ENCODE measurements at regions not wholly inside any gene's neighbourhood (a gene's known extent, or its start where the extent isn't known, plus 50 kb on each side); places are given as distances from the start of the nearest gene placed in this dataset.

DNA sequence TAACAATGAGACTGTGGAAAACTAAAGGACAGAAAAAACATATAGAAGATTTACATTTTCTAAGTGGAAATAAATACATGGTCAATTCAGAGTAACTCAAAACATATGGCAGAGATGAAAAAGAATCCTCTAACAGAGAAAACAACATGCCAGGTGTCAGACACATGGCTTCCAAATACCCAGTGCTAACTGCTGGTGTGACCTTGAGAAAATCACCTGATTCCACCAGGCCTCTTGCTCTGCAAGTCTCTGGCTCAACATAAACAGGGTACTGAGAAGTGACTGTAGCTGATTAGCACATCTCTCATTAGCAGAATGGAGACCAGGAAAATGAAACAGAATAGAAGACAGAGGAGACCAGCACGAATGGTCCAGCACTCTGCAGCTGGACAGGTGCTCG is 210.8 kb downstream of the HNMT start:
- Histone ChIP-seq H3K4me1 (no peaks in the 10 kb centered on the region), H3K27me3 (no peaks in the 10 kb centered on the region), H3K27ac (no peak overlapping the region), H3K4me3 (no peak overlapping the region), H3K9me3 (no peaks in the 10 kb centered on the region), H3K36me3 (no peaks in the 10 kb centered on the region)
- 88 to 100% methylated on average over 2 of the region's 2 CpGs for WGBS, 2 donors (ENCODE audit: low coverage in 1 of 2)
- intact Hi-C loops (cut with DNase I; ENCODE audit: low total_unique reads) = no loop called here
- TF ChIP-seq EP300 (IDR thresholded peaks at IDR 0.05; ENCODE audit: low read depth) (no peak), POLR2AphosphoS5 (IDR thresholded peaks at IDR 0.05) (no peak), POLR2A (IDR thresholded peaks at IDR 0.05) (no peak)
- TF ChIP-seq, protein P1, sequence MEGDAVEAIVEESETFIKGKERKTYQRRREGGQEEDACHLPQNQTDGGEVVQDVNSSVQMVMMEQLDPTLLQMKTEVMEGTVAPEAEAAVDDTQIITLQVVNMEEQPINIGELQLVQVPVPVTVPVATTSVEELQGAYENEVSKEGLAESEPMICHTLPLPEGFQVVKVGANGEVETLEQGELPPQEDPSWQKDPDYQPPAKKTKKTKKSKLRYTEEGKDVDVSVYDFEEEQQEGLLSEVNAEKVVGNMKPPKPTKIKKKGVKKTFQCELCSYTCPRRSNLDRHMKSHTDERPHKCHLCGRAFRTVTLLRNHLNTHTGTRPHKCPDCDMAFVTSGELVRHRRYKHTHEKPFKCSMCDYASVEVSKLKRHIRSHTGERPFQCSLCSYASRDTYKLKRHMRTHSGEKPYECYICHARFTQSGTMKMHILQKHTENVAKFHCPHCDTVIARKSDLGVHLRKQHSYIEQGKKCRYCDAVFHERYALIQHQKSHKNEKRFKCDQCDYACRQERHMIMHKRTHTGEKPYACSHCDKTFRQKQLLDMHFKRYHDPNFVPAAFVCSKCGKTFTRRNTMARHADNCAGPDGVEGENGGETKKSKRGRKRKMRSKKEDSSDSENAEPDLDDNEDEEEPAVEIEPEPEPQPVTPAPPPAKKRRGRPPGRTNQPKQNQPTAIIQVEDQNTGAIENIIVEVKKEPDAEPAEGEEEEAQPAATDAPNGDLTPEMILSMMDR (IDR thresholded peaks at IDR 0.05) = no peak
- in situ Hi-C loops (cut with MboI; ENCODE audit: low pct_ligation_motif_present in 1 of 4, low pct_unique_long_range_greater_than_20kb in 1 of 4, low sequenced_read_pairs in 3 of 4) = no loop called here
- no peak for DNase-seq

DNA sequence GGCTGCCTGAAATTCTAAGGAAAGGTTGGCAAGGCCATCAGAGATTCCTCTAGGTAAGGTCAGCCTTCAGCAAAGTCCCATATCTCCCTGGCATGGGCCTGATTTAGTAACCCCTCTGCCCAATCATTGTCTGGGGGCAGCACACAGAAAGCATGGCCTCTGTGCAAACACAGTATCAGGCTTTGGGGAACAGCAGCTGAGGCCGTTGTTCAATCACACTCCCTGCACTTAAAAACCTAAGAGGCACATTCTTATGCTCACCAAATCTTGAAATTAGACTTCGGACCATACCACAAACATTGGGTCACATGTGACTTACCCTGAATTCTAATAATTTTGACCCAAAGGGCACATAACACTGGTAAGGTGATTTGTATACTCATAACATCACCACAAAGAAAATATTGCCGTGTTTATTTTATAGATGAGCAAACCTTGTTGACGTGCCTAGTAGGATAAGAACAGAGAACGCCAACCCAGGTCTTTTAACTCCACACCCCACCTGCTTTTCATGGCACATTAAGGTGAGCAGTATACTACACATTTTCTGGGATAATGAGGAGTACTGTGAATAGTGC is 212.7 kb downstream of the HNMT start:
- in situ Hi-C loops (cut with MboI; ENCODE audit: low pct_ligation_motif_present in 1 of 4, low pct_unique_long_range_greater_than_20kb in 1 of 4, low sequenced_read_pairs in 3 of 4) (no loop called here), intact Hi-C loops (cut with DNase I; ENCODE audit: low total_unique reads) (no loop called here)
- Histone ChIP-seq H3K4me1 (no peaks in the 10 kb centered on the region), H3K9me3 (no peaks in the 10 kb centered on the region), H3K27ac (no peak overlapping the region), H3K4me3 (no peak overlapping the region), H3K27me3 (no peaks in the 10 kb centered on the region), H3K36me3 (no peaks in the 10 kb centered on the region)
- TF ChIP-seq, protein P1 (IDR thresholded peaks at IDR 0.05) = no peak
- TF ChIP-seq POLR2A (IDR thresholded peaks at IDR 0.05) (no peak), POLR2AphosphoS5 (IDR thresholded peaks at IDR 0.05) (no peak), EP300 (IDR thresholded peaks at IDR 0.05; ENCODE audit: low read depth) (no peak)
- DNase-seq = no peak
- 79 to 96% methylated on average over 3 to 5 of the region's 5 CpGs for WGBS, 2 donors (ENCODE audit: low coverage in 1 of 2)

DNA sequence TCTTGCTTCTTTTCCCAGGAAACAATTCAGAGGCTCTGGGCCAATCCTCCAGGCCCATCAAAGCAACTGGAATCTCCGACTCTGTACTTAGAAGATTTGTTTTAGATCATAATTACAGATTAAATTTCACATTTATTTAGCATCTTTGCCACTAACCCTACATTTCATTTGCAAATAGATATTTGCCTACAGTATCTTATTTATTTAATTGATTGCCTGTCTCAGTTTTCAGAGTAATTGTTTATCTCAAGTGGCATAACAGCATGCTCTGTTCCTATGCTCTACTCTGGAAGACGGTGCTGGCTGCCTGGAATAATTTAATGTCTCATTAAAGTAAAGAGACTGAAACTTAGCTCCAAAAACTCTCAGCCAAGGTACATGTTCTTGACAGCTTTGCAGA is 213.4 kb downstream of the HNMT start:
- no peak overlapping the region for H3K4me3 ChIP-seq
- no peaks in the 10 kb centered on the region for H3K36me3 ChIP-seq
- WGBS, 2 donors (ENCODE audit: low coverage in 1 of 2) = 66 to 71% methylated on average over 2 of the region's 2 CpGs
- intact Hi-C loops (cut with DNase I; ENCODE audit: low total_unique reads) = no loop called here
- no peak for DNase-seq
- no peaks in the 10 kb centered on the region for H3K4me1 ChIP-seq
- TF ChIP-seq POLR2AphosphoS5 (IDR thresholded peaks at IDR 0.05) = no peak
- TF ChIP-seq, protein P1 (IDR thresholded peaks at IDR 0.05) = no peak
- no peak for TF ChIP-seq EP300 (IDR thresholded peaks at IDR 0.05; ENCODE audit: low read depth)
- no peak for TF ChIP-seq POLR2A (IDR thresholded peaks at IDR 0.05)
- no peaks in the 10 kb centered on the region for H3K9me3 ChIP-seq
- in situ Hi-C loops (cut with MboI; ENCODE audit: low pct_ligation_motif_present in 1 of 4, low pct_unique_long_range_greater_than_20kb in 1 of 4, low sequenced_read_pairs in 3 of 4) = no loop called here
- H3K27ac ChIP-seq = no peak overlapping the region
- H3K27me3 ChIP-seq = no peaks in the 10 kb centered on the region

DNA sequence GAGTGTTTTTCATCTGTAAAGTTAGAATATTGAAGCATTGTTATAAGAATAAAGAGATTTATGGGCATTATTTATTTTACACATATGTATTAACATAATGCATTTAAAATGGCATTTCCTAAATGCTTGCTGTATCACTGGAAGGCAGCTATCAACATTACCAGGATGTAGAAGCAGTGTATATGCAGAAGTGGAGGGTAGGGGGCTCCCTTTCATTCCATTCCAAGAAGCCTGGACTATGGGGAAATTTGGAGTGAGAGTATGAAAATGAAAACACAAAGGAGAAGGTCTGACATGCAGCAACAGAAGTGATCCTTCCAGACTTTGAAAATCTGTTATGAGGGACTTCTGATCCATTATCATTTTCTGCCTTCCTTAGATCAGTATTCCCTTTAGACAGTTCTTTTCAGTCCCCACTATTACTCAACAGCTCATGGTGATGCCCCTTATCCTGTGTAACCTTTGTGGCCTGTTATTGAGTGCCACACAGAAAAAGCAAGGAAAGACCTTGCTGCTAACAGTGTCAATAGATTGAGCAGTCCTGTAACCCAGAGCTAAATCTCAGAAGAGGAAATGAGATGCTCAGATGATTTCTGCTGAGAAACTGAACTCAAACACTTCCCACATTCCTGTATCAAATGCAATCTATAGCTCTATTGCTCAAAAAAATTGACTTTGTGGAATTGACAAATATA is 216.6 kb downstream of the HNMT start:
- no peak for TF ChIP-seq EP300 (IDR thresholded peaks at IDR 0.05; ENCODE audit: low read depth)
- no peak for TF ChIP-seq POLR2A (IDR thresholded peaks at IDR 0.05)
- no peak for TF ChIP-seq POLR2AphosphoS5 (IDR thresholded peaks at IDR 0.05)
- TF ChIP-seq, protein P1 (IDR thresholded peaks at IDR 0.05) = no peak
- no peak for DNase-seq
- Histone ChIP-seq H3K36me3 (no peaks in the 10 kb centered on the region), H3K4me1 (no peaks in the 10 kb centered on the region), H3K27ac (no peak overlapping the region), H3K27me3 (no peaks in the 10 kb centered on the region), H3K4me3 (no peak overlapping the region), H3K9me3 (no peaks in the 10 kb centered on the region)
- intact Hi-C loops (cut with DNase I; ENCODE audit: low total_unique reads) = no loop called here
- in situ Hi-C loops (cut with MboI; ENCODE audit: low pct_ligation_motif_present in 1 of 4, low pct_unique_long_range_greater_than_20kb in 1 of 4, low sequenced_read_pairs in 3 of 4) = no loop called here

Data from transverse colon (tissue), 4 donors.